ENCODE measurements at regions not wholly inside any gene's neighbourhood (a gene's known extent, or its start where the extent isn't known, plus 50 kb on each side); places are given as distances from the start of the nearest gene placed in this dataset.

GRCh38 chr5:77928776-77929300, 152.7 kb upstream of the TBCA start:
- TF ChIP-seq RAD21 (IDR thresholded peaks at IDR 0.05; ENCODE audit: low read length) (no peak), POLR2A (IDR thresholded peaks at IDR 0.05; ENCODE audit: low read depth, low read length) (no peak), CTCF (conservative IDR thresholded peaks at IDR 0.05; ENCODE audit: low read depth, low read length) (no peak), NFE2L2 (IDR thresholded peaks at IDR 0.05; ENCODE audit: low read depth, low read length) (no peak), ELK1 (IDR thresholded peaks at IDR 0.05; ENCODE audit: borderline replicate concordance, low read depth, low read length) (no peak)

Data from IMR-90 (cell line).